ENCODE measurements at regions not wholly inside any gene's neighbourhood (a gene's known extent, or its start where the extent isn't known, plus 50 kb on each side); places are given as distances from the start of the nearest gene placed in this dataset.

- TF ChIP-seq CTCF (IDR thresholded peaks at IDR 0.05) (no peak), POLR2A (IDR thresholded peaks at IDR 0.05) (no peak)
Observed at GRCh38 chr18:56109757-56110156, 521.8 kb upstream of the TCF4 start.
